Esophagus muscularis mucosa (tissue), 4 donors: ENCODE measurements at regions not wholly inside any gene's neighbourhood (a gene's known extent, or its start where the extent isn't known, plus 50 kb on each side); places are given as distances from the start of the nearest gene placed in this dataset.

Experiments
- DNase-seq: peaks from one replicate; pipeline ENCODE4 v3.0.0-alpha.2; 2017; ENCODE audit errors: extremely low spot score
- H3K27ac ChIP-seq, 4 donors: fragments of 200-600 bp; sonication (generic); replicated peaks in 1 of 4; 1 replicate in 3 of 4; 2 replicates in 1 of 4; pipeline ENCODE4 v1.5.1; 2016 to 2019; ENCODE audit warnings: mild to moderate bottlenecking in 1 of 4
- H3K27me3 ChIP-seq, 4 donors: fragments of 200-600 bp; sonication (generic); one replicate each; pipeline versions ENCODE4 v1.5.1 to v1.6.0; 2016 to 2019
- H3K36me3 ChIP-seq, 4 donors: fragments of 200-600 bp; sonication (generic); one replicate each; pipeline ENCODE4 v1.5.1; 2016 to 2019
- H3K4me1 ChIP-seq, 4 donors: fragments of 200-600 bp; sonication (generic); one replicate each; pipeline ENCODE4 v1.5.1; 2016 to 2019
- H3K4me3 ChIP-seq, 4 donors: fragments of 200-600 bp; sonication (generic); 1 replicate in 2 of 4; 2 replicates in 2 of 4; pipeline ENCODE4 v1.5.1; 2016 to 2019; ENCODE audit warnings: mild to moderate bottlenecking in 4 of 4, moderate library complexity in 1 of 4
- H3K9me3 ChIP-seq, 4 donors: fragments of 200-600 bp; sonication (generic); 1 replicate in 3 of 4; 2 replicates in 1 of 4; pipeline ENCODE4 v1.5.1; 2016 to 2019
- EP300 ChIP-seq: sonication (generic); formaldehyde crosslinking; IDR thresholded peaks from one replicate; pipeline ENCODE4 v1.6.1; 2017; ENCODE audit warnings: antibody characterized with exemption
- POLR2A ChIP-seq: fragments of 450-650 bp; IDR thresholded peaks from one replicate; pipeline ENCODE4 v1.6.1; 2017; ENCODE audit warnings: antibody characterized with exemption, moderate library complexity, mild to moderate bottlenecking, low read depth
- POLR2AphosphoS5 ChIP-seq, 2 donors: sonication (generic); formaldehyde crosslinking; IDR thresholded peaks; one replicate each; pipeline ENCODE4 v1.6.1; 2017; ENCODE audit warnings: antibody characterized with exemption in 2 of 2
- WGBS: methylation state at CpG from one replicate; pipeline ENCODE4 v1.1.5; 2018; 5-methylcytosine and 5-hydroxymethylcytosine counted together
- intact Hi-C: fragments of 100-400 bp; cut with DNase I; formaldehyde crosslinking; loops from one replicate; pipeline ENCODE4 v1.15.1; 2023
- TF ChIP-seq, protein P1 (sequence below), 3 experiments: fragments of 200-600 bp in 2 of 3; fragments of 450-650 bp in 1 of 3; sonication (generic) in 2 of 3; IDR thresholded peaks; one replicate each; pipeline ENCODE4 v1.5.1; 2017 to 2019; ENCODE audit warnings: antibody characterized with exemption in 3 of 3, mild to moderate bottlenecking in 2 of 3, moderate library complexity in 1 of 3

DNA sequence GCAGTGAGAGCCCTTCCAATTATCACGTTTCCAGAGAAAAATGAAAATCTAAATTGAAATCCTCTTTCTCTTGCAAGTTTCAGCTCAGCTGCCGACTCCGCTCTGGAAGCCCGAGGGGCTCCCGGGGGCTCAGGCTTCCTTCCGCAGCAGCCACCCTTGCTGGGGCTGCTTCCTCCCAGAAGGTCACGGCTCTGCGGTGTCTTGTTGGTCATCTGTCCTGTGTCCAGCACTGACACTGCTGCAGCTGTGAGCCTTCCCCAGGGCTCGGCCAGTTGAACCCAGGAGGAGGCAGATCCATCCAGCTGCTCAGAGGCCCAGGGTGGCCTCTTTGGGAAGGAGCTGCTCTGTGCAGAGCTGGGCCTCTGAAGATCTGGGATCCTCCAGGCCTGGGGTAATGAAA is 1337.2 kb downstream of the TBC1D22A start:
- H3K36me3 ChIP-seq = no peaks in the 10 kb centered on the region
- 75% methylated on average over 6 of the region's 9 CpGs for WGBS
- no peak overlapping the region for H3K27ac ChIP-seq
- TF ChIP-seq, protein P1, sequence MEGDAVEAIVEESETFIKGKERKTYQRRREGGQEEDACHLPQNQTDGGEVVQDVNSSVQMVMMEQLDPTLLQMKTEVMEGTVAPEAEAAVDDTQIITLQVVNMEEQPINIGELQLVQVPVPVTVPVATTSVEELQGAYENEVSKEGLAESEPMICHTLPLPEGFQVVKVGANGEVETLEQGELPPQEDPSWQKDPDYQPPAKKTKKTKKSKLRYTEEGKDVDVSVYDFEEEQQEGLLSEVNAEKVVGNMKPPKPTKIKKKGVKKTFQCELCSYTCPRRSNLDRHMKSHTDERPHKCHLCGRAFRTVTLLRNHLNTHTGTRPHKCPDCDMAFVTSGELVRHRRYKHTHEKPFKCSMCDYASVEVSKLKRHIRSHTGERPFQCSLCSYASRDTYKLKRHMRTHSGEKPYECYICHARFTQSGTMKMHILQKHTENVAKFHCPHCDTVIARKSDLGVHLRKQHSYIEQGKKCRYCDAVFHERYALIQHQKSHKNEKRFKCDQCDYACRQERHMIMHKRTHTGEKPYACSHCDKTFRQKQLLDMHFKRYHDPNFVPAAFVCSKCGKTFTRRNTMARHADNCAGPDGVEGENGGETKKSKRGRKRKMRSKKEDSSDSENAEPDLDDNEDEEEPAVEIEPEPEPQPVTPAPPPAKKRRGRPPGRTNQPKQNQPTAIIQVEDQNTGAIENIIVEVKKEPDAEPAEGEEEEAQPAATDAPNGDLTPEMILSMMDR (IDR thresholded peaks at IDR 0.05) = no peak
- no peak for TF ChIP-seq EP300
- H3K9me3 ChIP-seq = no peaks in the 10 kb centered on the region
- no peak for DNase-seq
- no peak overlapping the region for H3K4me3 ChIP-seq
- H3K4me1 ChIP-seq = peaks cover 0 to 6% (median 0%) of the 10 kb centered on the region in 4 donors
- intact Hi-C loops = no loop called here
- H3K27me3 ChIP-seq = peaks cover 0 to 88% (median 0%) of the 10 kb centered on the region in 4 donors

DNA sequence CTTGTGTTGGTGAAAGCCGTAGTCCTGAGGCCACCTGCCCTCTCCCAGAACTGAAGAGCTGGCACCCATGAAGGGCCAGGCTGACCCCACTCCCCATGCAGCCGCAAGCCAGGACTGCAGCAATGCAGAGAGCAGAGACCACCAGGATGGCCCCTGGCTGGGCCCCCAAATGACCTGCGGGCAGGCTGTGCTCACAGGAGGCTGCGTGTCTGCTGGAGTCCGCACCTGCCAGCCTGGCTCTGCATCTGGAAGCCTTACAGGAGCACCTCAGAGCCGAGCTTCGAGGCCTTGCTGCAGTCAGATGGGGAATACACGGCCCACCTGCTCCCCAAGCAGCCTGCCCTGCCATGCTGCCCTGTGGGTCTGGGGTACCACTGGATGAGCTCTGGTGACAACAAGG is 1336.8 kb downstream of the TBC1D22A start:
- Histone ChIP-seq H3K27ac (no peak overlapping the region), H3K9me3 (no peaks in the 10 kb centered on the region), H3K4me1 (peaks cover 0 to 6% (median 0%) of the 10 kb centered on the region in 4 donors), H3K36me3 (no peaks in the 10 kb centered on the region), H3K27me3 (peaks cover 0 to 84% (median 0%) of the 10 kb centered on the region in 4 donors), H3K4me3 (no peak overlapping the region)
- intact Hi-C loops = no loop called here
- WGBS = 72% methylated on average over 7 of the region's 8 CpGs
- no peak for TF ChIP-seq POLR2AphosphoS5 (IDR thresholded peaks at IDR 0.05)
- TF ChIP-seq POLR2A = no peak
- no peak for TF ChIP-seq EP300
- TF ChIP-seq, protein P1 (IDR thresholded peaks at IDR 0.05) = no peak
- DNase-seq = no peak

DNA sequence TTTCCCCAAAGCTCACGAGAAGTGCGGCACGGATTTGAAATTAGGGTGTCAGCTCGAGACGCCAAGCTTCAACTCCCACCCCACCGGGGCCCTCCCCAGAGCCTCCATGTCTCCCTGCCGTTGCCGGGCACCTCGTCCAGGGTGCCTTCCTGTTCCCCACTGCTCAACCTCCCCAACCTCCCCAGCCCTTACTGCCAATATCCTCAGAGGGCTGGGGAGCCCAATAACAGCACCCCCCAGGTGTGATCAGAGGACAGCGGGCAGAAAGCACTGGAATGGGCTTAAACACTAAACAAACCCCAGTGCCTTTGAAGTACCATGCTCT is 1336.4 kb downstream of the TBC1D22A start:
- peaks cover 0 to 6% (median 0%) of the 10 kb centered on the region in 4 donors for H3K4me1 ChIP-seq
- TF ChIP-seq POLR2A (no peak), POLR2AphosphoS5 (IDR thresholded peaks at IDR 0.05) (no peak), EP300 (no peak)
- TF ChIP-seq, protein P1 (IDR thresholded peaks at IDR 0.05) = no peak
- WGBS = 66% methylated on average over 9 of the region's 10 CpGs
- intact Hi-C loops = no loop called here
- H3K4me3 ChIP-seq = no peak overlapping the region
- peaks cover 0 to 83% (median 0%) of the 10 kb centered on the region in 4 donors for H3K27me3 ChIP-seq
- no peak for DNase-seq
- no peaks in the 10 kb centered on the region for H3K36me3 ChIP-seq
- no peaks in the 10 kb centered on the region for H3K9me3 ChIP-seq
- no peak overlapping the region for H3K27ac ChIP-seq

GRCh38 chr22:48098243-48098920 is 1335.9 kb downstream of the TBC1D22A start:
- Histone ChIP-seq H3K36me3 (no peaks in the 10 kb centered on the region), H3K9me3 (no peaks in the 10 kb centered on the region), H3K4me1 (peaks cover 0 to 3% (median 0%) of the 10 kb centered on the region in 4 donors), H3K4me3 (no peak overlapping the region), H3K27ac (no peak overlapping the region), H3K27me3 (peaks cover 0 to 79% (median 0%) of the 10 kb centered on the region in 4 donors)
- intact Hi-C loops = no loop called here
- DNase-seq = no peak
- 42% methylated on average over 8 of the region's 8 CpGs for WGBS
- TF ChIP-seq POLR2AphosphoS5 (IDR thresholded peaks at IDR 0.05) (no peak), POLR2A (no peak), EP300 (no peak)
- TF ChIP-seq, protein P1 (IDR thresholded peaks at IDR 0.05) = no peak

- peaks cover 0 to 72% (median 0%) of the 10 kb centered on the region in 4 donors for H3K27me3 ChIP-seq
- 54% methylated on average over 6 of the region's 7 CpGs for WGBS
- TF ChIP-seq, protein P1 (IDR thresholded peaks at IDR 0.05) = no peak
- TF ChIP-seq EP300 (no peak), POLR2AphosphoS5 (IDR thresholded peaks at IDR 0.05) (no peak), POLR2A (no peak)
- DNase-seq = no peak
- no peaks in the 10 kb centered on the region for H3K4me1 ChIP-seq
- H3K9me3 ChIP-seq = no peaks in the 10 kb centered on the region
- intact Hi-C loops = no loop called here
- H3K27ac ChIP-seq = no peak overlapping the region
- no peaks in the 10 kb centered on the region for H3K36me3 ChIP-seq
- no peak overlapping the region for H3K4me3 ChIP-seq
These were observed 1335.3 kb downstream of the TBC1D22A start for GRCh38 chr22:48097723-48098122.
